Loucy (cell line): ENCODE measurements at regions not wholly inside any gene's neighbourhood (a gene's known extent, or its start where the extent isn't known, plus 50 kb on each side); places are given as distances from the start of the nearest gene placed in this dataset.

Source experiments
- H2AFZ ChIP-seq: fragments of 200-600 bp; sonication (generic); 2 replicates; pipeline ENCODE4 v1.6.0; 2016; ENCODE audit warnings: antibody characterized with exemption, mild to moderate bottlenecking, low read length, moderate library complexity
- H3F3A ChIP-seq: fragments of 200-600 bp; 2 replicates; pipeline ENCODE4 v1.6.0; 2016; ENCODE audit warnings: antibody characterized with exemption, low read depth, mild to moderate bottlenecking
- H3K27me3 ChIP-seq: fragments of 200-600 bp; sonication (generic); 2 replicates; pipeline ENCODE4 v1.6.1; 2014; ENCODE audit warnings: low read length, mild to moderate bottlenecking; ENCODE audit not compliant: insufficient read depth, poor library complexity, severe bottlenecking
- H3K36me3 ChIP-seq: fragments of 200-600 bp; sonication (generic); 2 replicates; pipeline ENCODE4 v1.6.1; 2016; ENCODE audit warnings: low read length; ENCODE audit not compliant: insufficient read depth
- H3K4me1 ChIP-seq: fragments of 200-600 bp; sonication (generic); 2 replicates; pipeline ENCODE4 v1.5.1; 2014; ENCODE audit warnings: low read length, mild to moderate bottlenecking; ENCODE audit not compliant: insufficient read depth, poor library complexity, severe bottlenecking
- H3K4me2 ChIP-seq: fragments of 200-600 bp; sonication (generic); 2 replicates; pipeline ENCODE4 v1.6.0; 2014; ENCODE audit warnings: antibody characterized with exemption, low read length, low read depth, mild to moderate bottlenecking; ENCODE audit not compliant: poor library complexity, severe bottlenecking
- H3K4me3 ChIP-seq: fragments of 200-600 bp; sonication (generic); 2 replicates; pipeline ENCODE4 v1.5.1; 2014; ENCODE audit warnings: low read length, mild to moderate bottlenecking, mixed read lengths; ENCODE audit not compliant: poor library complexity, severe bottlenecking
- H3K79me2 ChIP-seq: fragments of 200-600 bp; sonication (generic); 2 replicates; pipeline ENCODE4 v1.6.1; 2014; ENCODE audit warnings: low read length; ENCODE audit not compliant: insufficient read depth
- H3K9ac ChIP-seq: fragments of 200-600 bp; sonication (generic); 2 replicates; pipeline ENCODE4 v1.6.0; 2014; ENCODE audit warnings: mild to moderate bottlenecking, low read depth, low read length, moderate library complexity; ENCODE audit not compliant: poor library complexity, severe bottlenecking
- H3K9me2 ChIP-seq: fragments of 200-600 bp; sonication (generic); replicated peaks from 2 replicates; pipeline ENCODE4 v1.6.1; 2016; ENCODE audit warnings: low read depth, low read length, mixed read lengths
- H3K9me3 ChIP-seq: fragments of 200-600 bp; sonication (generic); 2 replicates; pipeline ENCODE4 v1.6.1; 2014; ENCODE audit warnings: mild to moderate bottlenecking, antibody characterized with exemption, low read length, low read depth; ENCODE audit not compliant: insufficient read depth
- H4K20me1 ChIP-seq: fragments of 200-600 bp; sonication (generic); 2 replicates; pipeline ENCODE4 v1.6.0; 2014; ENCODE audit warnings: antibody characterized with exemption, low read length, mild to moderate bottlenecking; ENCODE audit not compliant: insufficient read depth, poor library complexity, severe bottlenecking
- EZH2phosphoT487 ChIP-seq: fragments of 200-600 bp; IDR thresholded peaks from 2 replicates; pipeline ENCODE4 v1.6.1; 2018; ENCODE audit warnings: antibody characterized with exemption, mild to moderate bottlenecking, moderate library complexity, borderline replicate concordance
- TF ChIP-seq, protein P1 (sequence below): fragments of 200-600 bp; sonication (generic); conservative IDR thresholded peaks from 2 replicates; pipeline ENCODE4 v1.5.1; 2014; ENCODE audit warnings: mild to moderate bottlenecking, antibody characterized with exemption, low read length

DNA sequence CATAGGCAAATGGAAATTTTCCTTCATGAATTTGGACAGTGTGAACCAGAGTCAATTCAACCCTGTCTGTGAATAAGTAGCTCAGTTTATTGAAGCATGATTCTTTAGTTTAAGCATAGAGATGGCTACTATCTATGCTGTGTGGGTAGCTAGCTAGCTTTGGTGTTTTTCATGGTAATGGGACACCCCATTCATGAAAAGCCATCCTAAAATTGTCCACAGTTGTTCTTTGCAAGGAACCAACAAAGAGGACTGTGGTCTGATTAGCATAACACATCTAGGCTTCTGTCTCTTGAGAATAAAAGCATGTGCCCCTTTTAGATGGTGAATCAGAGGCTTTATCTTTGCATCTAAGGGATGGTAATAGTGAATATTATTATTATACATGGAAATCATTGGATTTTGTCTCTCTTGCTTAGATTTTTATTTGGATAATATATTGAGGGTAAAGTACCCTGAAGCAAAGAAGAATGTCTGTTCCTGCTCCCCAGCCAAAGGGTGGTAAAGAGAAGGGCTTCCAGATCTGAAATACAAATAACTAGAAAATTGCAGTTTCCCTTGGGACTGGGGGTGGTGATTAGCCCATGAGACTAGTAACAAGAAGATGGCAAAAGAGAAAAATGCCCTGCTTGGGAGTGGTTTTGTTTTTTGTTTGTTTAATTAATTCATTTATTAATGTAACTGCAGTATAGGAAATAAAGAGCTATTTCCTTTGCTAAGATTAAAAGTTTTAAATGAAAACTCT is 624.2 kb upstream of the ZNF608 start:
- H4K20me1 ChIP-seq: no peaks in the 10 kb centered on the region
- peaks cover 2% of the 10 kb centered on the region for H3K4me1 ChIP-seq
- no peak overlapping the region for H3K4me3 ChIP-seq
- H3K79me2 ChIP-seq: no peaks in the 10 kb centered on the region
- H3K9me2 ChIP-seq: no peaks in the 10 kb centered on the region
- H3K9ac ChIP-seq: no peak overlapping the region
- no peaks in the 10 kb centered on the region for H3F3A ChIP-seq
- no peak for TF ChIP-seq EZH2phosphoT487
- TF ChIP-seq, protein P1, sequence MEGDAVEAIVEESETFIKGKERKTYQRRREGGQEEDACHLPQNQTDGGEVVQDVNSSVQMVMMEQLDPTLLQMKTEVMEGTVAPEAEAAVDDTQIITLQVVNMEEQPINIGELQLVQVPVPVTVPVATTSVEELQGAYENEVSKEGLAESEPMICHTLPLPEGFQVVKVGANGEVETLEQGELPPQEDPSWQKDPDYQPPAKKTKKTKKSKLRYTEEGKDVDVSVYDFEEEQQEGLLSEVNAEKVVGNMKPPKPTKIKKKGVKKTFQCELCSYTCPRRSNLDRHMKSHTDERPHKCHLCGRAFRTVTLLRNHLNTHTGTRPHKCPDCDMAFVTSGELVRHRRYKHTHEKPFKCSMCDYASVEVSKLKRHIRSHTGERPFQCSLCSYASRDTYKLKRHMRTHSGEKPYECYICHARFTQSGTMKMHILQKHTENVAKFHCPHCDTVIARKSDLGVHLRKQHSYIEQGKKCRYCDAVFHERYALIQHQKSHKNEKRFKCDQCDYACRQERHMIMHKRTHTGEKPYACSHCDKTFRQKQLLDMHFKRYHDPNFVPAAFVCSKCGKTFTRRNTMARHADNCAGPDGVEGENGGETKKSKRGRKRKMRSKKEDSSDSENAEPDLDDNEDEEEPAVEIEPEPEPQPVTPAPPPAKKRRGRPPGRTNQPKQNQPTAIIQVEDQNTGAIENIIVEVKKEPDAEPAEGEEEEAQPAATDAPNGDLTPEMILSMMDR: no peak
- no peaks in the 10 kb centered on the region for H3K27me3 ChIP-seq
- no peak overlapping the region for H3K4me2 ChIP-seq
- no peaks in the 10 kb centered on the region for H3K9me3 ChIP-seq
- H2AFZ ChIP-seq: no peak overlapping the region
- H3K36me3 ChIP-seq: no peaks in the 10 kb centered on the region

- H3K4me3 ChIP-seq: no peak overlapping the region
- H3K4me2 ChIP-seq: no peak overlapping the region
- H3K36me3 ChIP-seq: no peaks in the 10 kb centered on the region
- H4K20me1 ChIP-seq: no peaks in the 10 kb centered on the region
- no peak overlapping the region for H2AFZ ChIP-seq
- no peaks in the 10 kb centered on the region for H3K9me3 ChIP-seq
- H3K4me1 ChIP-seq: peaks cover 2% of the 10 kb centered on the region
- no peaks in the 10 kb centered on the region for H3K27me3 ChIP-seq
- no peak overlapping the region for H3K9ac ChIP-seq
- no peaks in the 10 kb centered on the region for H3K79me2 ChIP-seq
- TF ChIP-seq, protein P1: no peak
- TF ChIP-seq EZH2phosphoT487: no peak
- no peaks in the 10 kb centered on the region for H3K9me2 ChIP-seq
- no peaks in the 10 kb centered on the region for H3F3A ChIP-seq
These were observed 626.5 kb upstream of the ZNF608 start for GRCh38 chr5:125372694-125373631.

DNA sequence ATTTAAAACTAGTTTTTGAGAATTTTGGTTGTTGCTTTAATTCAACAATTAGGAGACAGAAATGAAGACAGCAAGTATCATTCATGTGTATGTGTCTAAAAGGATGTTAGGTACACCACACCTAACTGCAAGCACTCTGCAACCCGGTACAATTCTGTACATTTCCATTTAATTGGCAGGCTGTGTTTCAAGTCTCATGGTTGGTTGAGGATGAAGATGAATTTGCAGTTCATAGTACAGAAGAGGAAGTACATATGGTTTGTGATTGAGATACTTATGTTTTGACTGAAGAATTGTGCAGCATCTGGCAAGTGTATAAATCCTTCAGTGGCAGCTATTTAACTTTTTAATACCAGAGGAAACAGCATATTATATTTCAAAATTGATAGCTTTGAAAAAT is 628.7 kb upstream of the ZNF608 start:
- Histone ChIP-seq H3K79me2 (no peaks in the 10 kb centered on the region), H3K9me3 (no peaks in the 10 kb centered on the region), H3K4me1 (peaks cover 2% of the 10 kb centered on the region), H3K9ac (no peak overlapping the region), H3K4me3 (no peak overlapping the region), H3K36me3 (no peaks in the 10 kb centered on the region), H2AFZ (no peak overlapping the region), H3K4me2 (no peak overlapping the region), H4K20me1 (no peaks in the 10 kb centered on the region), H3K9me2 (no peaks in the 10 kb centered on the region), H3F3A (no peaks in the 10 kb centered on the region), H3K27me3 (no peaks in the 10 kb centered on the region)
- TF ChIP-seq, protein P1: no peak
- TF ChIP-seq EZH2phosphoT487: no peak
